Activated CD8-positive, alpha-beta T cell treated with anti-CD3 and anti-CD28 coated beads, Interleukin-2, amount 10 ng/mL, durations not matched to agents 7 days and 5 days (primary cell): ENCODE measurements at regions not wholly inside any gene's neighbourhood (a gene's known extent, or its start where the extent isn't known, plus 50 kb on each side); places are given as distances from the start of the nearest gene placed in this dataset.

Experiments used
- ATAC-seq: fragments of 150-1000 bp; cut with Tn5 transposase; one replicate; pipeline ENCODE4 v1.10.0; 2021; ENCODE audit warnings: moderate library complexity
- CTCF ChIA-PET: fragments of 350-600 bp; sonication (Branson Sonifier 250); formaldehyde crosslinking; loops from one replicate; lab custom pipeline; 2021; ENCODE audit warnings: antibody characterized with exemption; lab: Charles Lee
- POLR2A ChIA-PET: fragments of 350-600 bp; sonication (Branson Sonifier 250); formaldehyde crosslinking; loops from one replicate; lab custom pipeline; 2021; ENCODE audit warnings: antibody characterized with exemption; lab: Charles Lee
- DNase-seq: peaks from one replicate; pipeline ENCODE4 v3.0.0-alpha.2; 2020
- H3K27ac Mint-ChIP-seq: one replicate; pipeline ENCODE4 v1.8.0; 2021; ENCODE audit warnings: mild to moderate bottlenecking, mixed read lengths
- H3K27me3 Mint-ChIP-seq: one replicate; pipeline ENCODE4 v1.8.0; 2021; ENCODE audit warnings: low read depth, mixed read lengths
- H3K36me3 Mint-ChIP-seq: one replicate; pipeline ENCODE4 v1.8.0; 2021; ENCODE audit warnings: low read depth, mixed read lengths
- H3K4me1 Mint-ChIP-seq: one replicate; pipeline ENCODE4 v1.8.0; 2021; ENCODE audit warnings: low read depth, mixed read lengths
- H3K4me3 Mint-ChIP-seq: one replicate; pipeline ENCODE4 v1.8.0; 2021; ENCODE audit warnings: mild to moderate bottlenecking, mixed read lengths
- H3K9me3 Mint-ChIP-seq: one replicate; pipeline ENCODE4 v1.8.0; 2022; ENCODE audit warnings: mixed read lengths; ENCODE audit not compliant: insufficient read depth

GRCh38 chr15:29458361-29458760, 188.7 kb upstream of the NSMCE3 start:
- Mint-ChIP-seq H3K9me3 (no peaks in the 10 kb centered on the region), H3K36me3 (no peaks in the 10 kb centered on the region), H3K4me3 (no peak overlapping the region), H3K27ac (no peak overlapping the region), H3K27me3 (no peaks in the 10 kb centered on the region), H3K4me1 (peaks cover 6% of the 10 kb centered on the region)
- DNase-seq (no peak), ATAC-seq (no peak)
- CTCF ChIA-PET: no interaction called here
- POLR2A ChIA-PET: no interaction called here

GRCh38 chr15:29457729-29458128, 188.1 kb upstream of the NSMCE3 start:
- no peak overlapping the region for H3K27ac Mint-ChIP-seq
- no peaks in the 10 kb centered on the region for H3K27me3 Mint-ChIP-seq
- ATAC-seq (no peak), DNase-seq (no peak)
- H3K4me1 Mint-ChIP-seq: peaks cover 12% of the 10 kb centered on the region
- ChIA-PET CTCF (no interaction called here), POLR2A (no interaction called here)
- no peaks in the 10 kb centered on the region for H3K9me3 Mint-ChIP-seq
- no peaks in the 10 kb centered on the region for H3K36me3 Mint-ChIP-seq
- no peak overlapping the region for H3K4me3 Mint-ChIP-seq

- DNase-seq: no peak
- ChIA-PET CTCF (no interaction called here), POLR2A (no interaction called here)
- Mint-ChIP-seq H3K4me3 (no peak overlapping the region), H3K27ac (no peak overlapping the region), H3K9me3 (no peaks in the 10 kb centered on the region), H3K36me3 (no peaks in the 10 kb centered on the region), H3K4me1 (peaks cover 17% of the 10 kb centered on the region), H3K27me3 (no peaks in the 10 kb centered on the region)
- ATAC-seq: no peak
These were observed 187.3 kb upstream of the NSMCE3 start for GRCh38 chr15:29456964-29457363.

- ChIA-PET CTCF (no interaction called here), POLR2A (no interaction called here)
- H3K4me3 Mint-ChIP-seq: no peak overlapping the region
- DNase-seq (no peak), ATAC-seq (no peak)
- no peaks in the 10 kb centered on the region for H3K36me3 Mint-ChIP-seq
- peaks cover 19% of the 10 kb centered on the region for H3K4me1 Mint-ChIP-seq
- no peaks in the 10 kb centered on the region for H3K9me3 Mint-ChIP-seq
- no peaks in the 10 kb centered on the region for H3K27me3 Mint-ChIP-seq
- H3K27ac Mint-ChIP-seq: no peak overlapping the region
These were observed 186.6 kb upstream of the NSMCE3 start for GRCh38 chr15:29456255-29456654.

GRCh38 chr15:29455530-29455929, 185.9 kb upstream of the NSMCE3 start:
- H3K4me1 Mint-ChIP-seq: peaks cover 19% of the 10 kb centered on the region
- CTCF ChIA-PET: no interaction called here
- POLR2A ChIA-PET: no interaction called here

GRCh38 chr15:29455055-29455454, 185.4 kb upstream of the NSMCE3 start:
- no peak overlapping the region for H3K4me3 Mint-ChIP-seq
- CTCF ChIA-PET: no interaction called here

More at GRCh38 chr15:29455530-29455929, 185.9 kb upstream of the NSMCE3 start:
- DNase-seq: no peak
- H3K27ac Mint-ChIP-seq: no peak overlapping the region
- H3K36me3 Mint-ChIP-seq: no peaks in the 10 kb centered on the region
- no peak overlapping the region for H3K4me3 Mint-ChIP-seq
- H3K27me3 Mint-ChIP-seq: no peaks in the 10 kb centered on the region
- ATAC-seq: no peak
- H3K9me3 Mint-ChIP-seq: no peaks in the 10 kb centered on the region

GRCh38 chr15:29454506-29454905, 184.9 kb upstream of the NSMCE3 start:
- Mint-ChIP-seq H3K27ac (no peak overlapping the region), H3K9me3 (no peaks in the 10 kb centered on the region), H3K27me3 (peaks cover 3% of the 10 kb centered on the region), H3K36me3 (no peaks in the 10 kb centered on the region), H3K4me3 (no peak overlapping the region), H3K4me1 (peaks cover 19% of the 10 kb centered on the region)
- DNase-seq (no peak), ATAC-seq (no peak)
- CTCF ChIA-PET: no interaction called here
- POLR2A ChIA-PET: no interaction called here

More at GRCh38 chr15:29455055-29455454, 185.4 kb upstream of the NSMCE3 start:
- Mint-ChIP-seq H3K4me1 (peaks cover 19% of the 10 kb centered on the region), H3K36me3 (no peaks in the 10 kb centered on the region), H3K27ac (no peak overlapping the region), H3K27me3 (peaks cover under 1% of the 10 kb centered on the region), H3K9me3 (no peaks in the 10 kb centered on the region)
- POLR2A ChIA-PET: no interaction called here
- no peak for ATAC-seq
- no peak for DNase-seq

GRCh38 chr15:29452881-29453731, 183.5 kb upstream of the NSMCE3 start:
- Mint-ChIP-seq H3K4me3 (no peak overlapping the region), H3K36me3 (no peaks in the 10 kb centered on the region), H3K27ac (peak overlapping the region; percentile 54), H3K27me3 (peaks cover 3% of the 10 kb centered on the region), H3K9me3 (no peaks in the 10 kb centered on the region), H3K4me1 (peaks cover 19% of the 10 kb centered on the region)
- ChIA-PET CTCF (no interaction called here), POLR2A (no interaction called here)
- no peak for ATAC-seq
- DNase-seq: no peak

GRCh38 chr15:29451201-29451781, 181.7 kb upstream of the NSMCE3 start:
- no peak for DNase-seq
- ATAC-seq: no peak
- peaks cover 3% of the 10 kb centered on the region for H3K27me3 Mint-ChIP-seq
- no peaks in the 10 kb centered on the region for H3K9me3 Mint-ChIP-seq
- ChIA-PET CTCF (no interaction called here), POLR2A (no interaction called here)
- peaks cover 19% of the 10 kb centered on the region for H3K4me1 Mint-ChIP-seq
- H3K4me3 Mint-ChIP-seq: no peak overlapping the region
- H3K27ac Mint-ChIP-seq: no peak overlapping the region
- no peaks in the 10 kb centered on the region for H3K36me3 Mint-ChIP-seq

- no peak overlapping the region for H3K4me3 Mint-ChIP-seq
These were observed 179.5 kb upstream of the NSMCE3 start for GRCh38 chr15:29449136-29449535.

GRCh38 chr15:29448320-29448719, 178.7 kb upstream of the NSMCE3 start:
- CTCF ChIA-PET: no interaction called here

More at GRCh38 chr15:29449136-29449535, 179.5 kb upstream of the NSMCE3 start:
- no peak for ATAC-seq
- no peak overlapping the region for H3K27ac Mint-ChIP-seq
- no peak for DNase-seq
- H3K36me3 Mint-ChIP-seq: no peaks in the 10 kb centered on the region
- H3K4me1 Mint-ChIP-seq: peaks cover 19% of the 10 kb centered on the region
- ChIA-PET POLR2A (no interaction called here), CTCF (no interaction called here)
- no peaks in the 10 kb centered on the region for H3K9me3 Mint-ChIP-seq
- peaks cover 3% of the 10 kb centered on the region for H3K27me3 Mint-ChIP-seq

GRCh38 chr15:29446480-29446879, 176.9 kb upstream of the NSMCE3 start:
- H3K9me3 Mint-ChIP-seq: no peaks in the 10 kb centered on the region
- DNase-seq: no peak
- H3K27me3 Mint-ChIP-seq: peaks cover 3% of the 10 kb centered on the region
- ChIA-PET POLR2A (no interaction called here), CTCF (no interaction called here)
- no peak for ATAC-seq
- no peak overlapping the region for H3K27ac Mint-ChIP-seq
- H3K4me1 Mint-ChIP-seq: no peaks in the 10 kb centered on the region
- no peak overlapping the region for H3K4me3 Mint-ChIP-seq
- H3K36me3 Mint-ChIP-seq: no peaks in the 10 kb centered on the region

More at GRCh38 chr15:29448320-29448719, 178.7 kb upstream of the NSMCE3 start:
- ATAC-seq: no peak
- Mint-ChIP-seq H3K4me3 (no peak overlapping the region), H3K9me3 (no peaks in the 10 kb centered on the region), H3K27ac (no peak overlapping the region), H3K4me1 (peaks cover 12% of the 10 kb centered on the region), H3K36me3 (no peaks in the 10 kb centered on the region), H3K27me3 (peaks cover 3% of the 10 kb centered on the region)
- DNase-seq: no peak
- POLR2A ChIA-PET: no interaction called here
